Mammary epithelial cell (primary cell): ENCODE measurements at regions not wholly inside any gene's neighbourhood (a gene's known extent, or its start where the extent isn't known, plus 50 kb on each side); places are given as distances from the start of the nearest gene placed in this dataset.
"Not testable (repeated sequence)": the region's sequence is repeated elsewhere in the genome, so short reads cannot be mapped to it uniquely, and the experiment has no call there.

Experiments used
- EZH2 ChIP-seq: IDR thresholded peaks from 2 replicates; pipeline ENCODE4 v1.6.1; 2012; ENCODE audit warnings: low read length, inconsistent platforms, borderline replicate concordance
- TF ChIP-seq, protein P1 (sequence below), 2 donors: IDR thresholded peaks in 1 of 2; conservative IDR thresholded peaks in 1 of 2; 2 replicates each; pipeline ENCODE4 v1.5.1; 2011 to 2012; ENCODE audit warnings: inconsistent platforms in 2 of 2, low read length in 2 of 2, mild to moderate bottlenecking in 2 of 2, control low read depth in 1 of 2, low read depth in 1 of 2; ENCODE audit not compliant: insufficient read depth in 1 of 2; ENCODE audit errors: extremely low read depth in 1 of 2

DNA sequence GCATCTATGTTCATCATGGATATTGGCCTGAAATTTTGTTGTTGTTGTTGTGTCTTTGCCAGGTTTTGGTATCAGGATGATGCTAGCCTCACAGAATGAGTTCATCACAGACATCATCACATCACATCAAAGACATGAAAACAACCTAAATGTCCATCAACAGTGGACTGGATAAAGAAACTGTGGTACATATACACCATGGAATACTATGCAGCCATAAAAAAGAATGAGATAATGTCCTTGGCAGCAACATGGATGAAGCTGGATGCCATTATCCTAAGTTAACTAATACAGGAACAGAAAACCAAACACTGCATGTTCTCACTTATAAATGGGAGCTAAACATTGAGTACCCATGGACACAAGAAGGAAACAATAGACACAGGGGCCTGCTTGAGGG lies 85.7 kb upstream of the MAPRE2 start:
- TF ChIP-seq, protein P1, sequence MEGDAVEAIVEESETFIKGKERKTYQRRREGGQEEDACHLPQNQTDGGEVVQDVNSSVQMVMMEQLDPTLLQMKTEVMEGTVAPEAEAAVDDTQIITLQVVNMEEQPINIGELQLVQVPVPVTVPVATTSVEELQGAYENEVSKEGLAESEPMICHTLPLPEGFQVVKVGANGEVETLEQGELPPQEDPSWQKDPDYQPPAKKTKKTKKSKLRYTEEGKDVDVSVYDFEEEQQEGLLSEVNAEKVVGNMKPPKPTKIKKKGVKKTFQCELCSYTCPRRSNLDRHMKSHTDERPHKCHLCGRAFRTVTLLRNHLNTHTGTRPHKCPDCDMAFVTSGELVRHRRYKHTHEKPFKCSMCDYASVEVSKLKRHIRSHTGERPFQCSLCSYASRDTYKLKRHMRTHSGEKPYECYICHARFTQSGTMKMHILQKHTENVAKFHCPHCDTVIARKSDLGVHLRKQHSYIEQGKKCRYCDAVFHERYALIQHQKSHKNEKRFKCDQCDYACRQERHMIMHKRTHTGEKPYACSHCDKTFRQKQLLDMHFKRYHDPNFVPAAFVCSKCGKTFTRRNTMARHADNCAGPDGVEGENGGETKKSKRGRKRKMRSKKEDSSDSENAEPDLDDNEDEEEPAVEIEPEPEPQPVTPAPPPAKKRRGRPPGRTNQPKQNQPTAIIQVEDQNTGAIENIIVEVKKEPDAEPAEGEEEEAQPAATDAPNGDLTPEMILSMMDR (conservative IDR thresholded peaks at IDR 0.05 in 1 of 2, IDR thresholded peaks at IDR 0.05 in 1 of 2; ENCODE audit: extremely low read depth in 1 of 2, insufficient read depth in 1 of 2, low read depth in 1 of 2, low read length in 2 of 2): not testable (repeated sequence)
- not testable (repeated sequence) for TF ChIP-seq EZH2
